ENCODE measurements at regions not wholly inside any gene's neighbourhood (a gene's known extent, or its start where the extent isn't known, plus 50 kb on each side); places are given as distances from the start of the nearest gene placed in this dataset.

- TF ChIP-seq POLR2A (IDR thresholded peaks at IDR 0.05) (no peak), CTCF (IDR thresholded peaks at IDR 0.05) (no peak), POLR2AphosphoS5 (IDR thresholded peaks at IDR 0.05) (no peak)
Measured at GRCh38 chr13:22897571-22898314, 283.0 kb upstream of the SGCG start.

Data from gastroesophageal sphincter (tissue), 3 donors.